Activated T-helper 1 cell treated with anti-CD3 and anti-CD28 coated beads, Interleukin-2, amount 50 U/mL, for 16 hours (primary cell): ENCODE measurements at regions not wholly inside any gene's neighbourhood (a gene's known extent, or its start where the extent isn't known, plus 50 kb on each side); places are given as distances from the start of the nearest gene placed in this dataset.

Experiments used
- DNase-seq, 2 donors: peaks; one replicate each; pipeline ENCODE4 v3.0.0-alpha.2; 2020; ENCODE audit warnings: low read depth in 1 of 2, low spot score in 1 of 2

DNA sequence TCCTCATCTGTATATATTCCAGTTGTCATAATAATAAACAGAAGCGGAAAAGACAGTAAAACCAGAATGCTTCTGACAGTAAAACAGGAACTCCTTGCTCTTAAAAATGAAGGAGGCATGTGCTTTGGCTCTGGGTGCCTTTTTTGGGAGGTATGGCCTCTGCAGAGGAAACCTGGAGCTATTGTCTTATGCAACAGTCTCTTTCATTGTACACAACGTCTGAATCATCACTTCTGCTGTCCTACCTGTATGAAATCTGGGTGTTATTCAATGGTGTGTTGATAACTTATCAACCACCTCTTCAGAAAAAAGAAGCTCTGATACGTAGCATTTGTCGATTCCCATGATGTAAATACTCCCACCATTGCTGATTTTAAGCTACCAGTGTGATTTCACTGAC, 64.8 kb downstream of the CDCA7 start:
- no peak for DNase-seq

- DNase-seq, result no peak
Measured at GRCh38 chr2:173424886-173425285, 70.2 kb downstream of the CDCA7 start.

GRCh38 chr2:173427887-173428668, 73.4 kb downstream of the CDCA7 start:
- no peak for DNase-seq

DNA sequence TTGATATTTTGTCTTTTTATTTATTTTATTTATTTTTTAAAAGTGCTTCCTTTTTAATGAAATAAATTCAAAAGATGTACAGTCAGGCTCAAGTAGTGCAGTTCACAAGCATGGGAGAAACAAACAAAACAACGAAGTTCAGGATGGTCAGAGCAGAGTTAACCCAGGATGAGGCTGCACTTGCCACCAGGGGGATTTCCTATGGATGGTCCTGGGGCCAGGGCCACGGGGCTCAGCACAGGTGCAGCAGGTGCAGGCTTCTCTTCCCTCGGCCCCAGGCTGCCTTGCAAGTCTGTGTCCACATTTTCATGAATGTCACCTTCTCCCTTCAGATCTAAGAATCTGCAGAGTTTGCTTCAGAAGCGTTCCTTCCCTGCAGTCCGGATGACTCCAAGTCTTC, 76.5 kb downstream of the CDCA7 start:
- no peak for DNase-seq

DNA sequence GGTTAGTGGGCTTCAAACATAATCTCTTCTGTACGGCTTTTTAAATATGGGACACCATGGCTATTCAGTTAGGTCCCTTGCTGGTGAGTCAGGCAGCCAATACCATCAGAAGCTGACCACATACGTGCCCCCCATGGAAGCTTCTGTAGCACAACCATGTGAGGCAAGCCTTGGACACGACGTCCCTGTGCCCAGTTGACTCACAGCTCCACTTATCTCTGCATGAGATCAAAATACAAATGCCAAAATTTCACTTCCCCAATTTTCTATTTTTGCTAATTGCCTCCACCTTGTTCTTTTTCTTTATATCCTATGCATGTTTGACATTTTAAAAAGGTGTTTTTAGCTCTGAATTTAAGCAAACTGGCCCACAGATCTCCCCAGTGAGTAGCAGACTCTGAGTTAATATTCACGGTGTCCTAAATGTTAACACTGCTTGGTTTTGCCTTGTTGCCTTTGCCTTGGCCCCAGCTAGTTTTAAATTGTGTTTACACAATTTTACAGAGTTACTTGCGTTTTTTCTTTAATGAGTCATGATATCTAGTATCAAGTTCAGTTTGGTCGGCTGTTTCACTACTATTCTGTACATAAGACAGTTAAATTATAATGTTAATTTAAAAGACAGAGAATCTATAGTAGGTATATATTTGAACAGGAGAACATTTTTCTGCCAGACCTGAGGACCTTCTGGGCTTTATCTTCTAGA, 77.5 kb downstream of the CDCA7 start:
- DNase-seq, result no peak

GRCh38 chr2:173434762-173435569, 80.3 kb downstream of the CDCA7 start:
- DNase-seq, result no peak

DNA sequence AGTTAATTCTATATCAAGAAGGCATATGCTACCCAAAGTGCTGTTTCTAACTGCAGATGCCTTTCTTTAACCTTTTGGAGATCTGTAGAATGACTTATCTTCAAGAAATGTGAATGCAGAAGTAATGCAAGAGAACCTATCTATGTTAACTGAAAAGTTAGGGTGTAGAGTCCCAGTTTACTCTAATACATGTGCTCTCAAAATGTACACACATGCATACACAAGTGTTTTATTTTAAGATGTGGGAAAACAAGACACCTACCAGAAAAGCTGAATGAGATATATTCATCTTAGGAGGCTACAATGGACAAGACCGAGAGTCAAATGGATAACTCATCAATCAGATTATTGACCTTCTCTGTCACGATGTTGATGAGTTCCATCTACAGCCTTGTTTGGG, 80.9 kb downstream of the CDCA7 start:
- no peak for DNase-seq

DNA sequence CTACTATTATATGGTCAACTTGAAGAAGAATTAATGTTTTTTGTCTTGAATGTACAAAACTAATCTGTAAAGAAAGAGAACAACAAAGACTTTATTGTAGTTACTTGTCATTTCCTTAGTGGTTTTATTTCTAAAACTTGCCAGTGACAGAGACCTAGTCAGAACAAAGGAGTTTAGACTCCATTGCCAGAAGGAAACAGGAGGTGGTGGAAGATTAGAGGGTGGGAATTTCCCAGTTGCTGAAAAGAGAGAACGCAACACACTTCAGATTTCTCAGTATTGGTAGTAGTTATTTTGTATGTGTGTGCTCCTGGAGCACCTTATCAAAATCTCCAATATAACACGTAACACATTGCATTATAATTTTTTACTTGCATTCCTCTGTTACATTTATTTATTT, 81.4 kb downstream of the CDCA7 start:
- DNase-seq, result no peak

GRCh38 chr2:173441222-173441621, 86.5 kb downstream of the CDCA7 start:
- DNase-seq, result no peak

DNA sequence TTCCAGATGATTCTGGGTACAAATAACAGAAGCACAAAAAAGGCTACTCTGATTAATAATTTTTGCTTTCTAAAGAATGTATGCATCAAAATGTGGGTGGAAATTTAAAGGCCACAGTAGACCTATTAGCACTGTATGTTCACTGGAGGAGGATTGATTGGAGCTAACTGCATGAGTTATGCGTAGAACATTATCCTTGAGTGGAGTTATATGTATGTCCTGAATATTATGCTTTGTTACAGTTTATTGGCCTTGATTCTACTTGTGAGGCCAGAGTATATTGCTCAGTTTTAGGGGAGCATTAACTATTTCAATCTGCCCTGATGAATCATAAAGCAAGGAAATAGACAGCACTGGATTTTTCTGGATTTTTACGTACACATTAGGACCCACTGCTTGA, 87.9 kb downstream of the CDCA7 start:
- DNase-seq, result no peak

DNA sequence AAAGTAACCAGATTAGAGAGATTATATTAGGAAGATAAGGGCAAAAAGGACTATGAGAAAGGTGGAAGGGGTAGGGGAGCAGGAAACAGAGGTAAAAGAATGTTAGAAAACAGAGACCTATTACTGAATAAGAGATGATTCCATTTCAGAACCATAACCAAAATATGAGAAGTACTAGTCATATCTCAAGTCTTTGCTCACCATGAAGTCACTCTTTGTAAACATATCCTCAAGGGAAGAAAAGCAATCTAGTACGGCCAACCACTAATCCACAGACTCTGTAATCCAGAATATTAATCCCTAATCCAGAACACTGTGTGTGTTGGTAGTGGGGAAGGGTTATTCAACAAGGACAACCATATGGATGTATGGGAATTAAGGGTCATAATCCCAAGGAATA, 92.0 kb downstream of the CDCA7 start:
- no peak for DNase-seq

DNA sequence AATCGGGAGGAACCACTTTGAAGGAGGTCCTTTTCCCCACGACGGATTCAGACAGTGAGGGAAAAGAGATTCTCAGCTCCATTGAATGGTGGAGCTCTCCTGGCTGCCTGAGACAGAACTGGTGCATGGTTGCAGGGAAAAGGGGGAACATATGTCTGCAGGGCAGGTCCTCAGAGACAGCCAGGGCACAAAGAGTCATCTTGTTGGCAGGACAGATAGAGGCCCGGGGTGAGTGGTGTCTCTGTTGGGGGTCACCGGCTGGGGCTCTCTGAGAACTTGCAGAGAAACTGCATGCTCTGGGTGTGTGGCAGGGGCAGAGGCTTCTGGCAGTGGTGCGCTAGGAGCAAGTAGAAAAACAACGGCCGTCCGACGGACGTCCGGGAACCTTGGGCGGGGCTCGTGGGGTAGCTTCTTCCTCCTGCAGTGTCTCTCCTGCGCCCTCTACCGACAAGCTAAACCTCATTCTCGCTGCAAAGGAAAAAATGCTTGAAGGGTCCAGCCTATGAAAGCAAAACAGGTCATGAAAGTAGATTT, 94.3 kb downstream of the CDCA7 start:
- peak; percentile 10 to 17 for DNase-seq

DNA sequence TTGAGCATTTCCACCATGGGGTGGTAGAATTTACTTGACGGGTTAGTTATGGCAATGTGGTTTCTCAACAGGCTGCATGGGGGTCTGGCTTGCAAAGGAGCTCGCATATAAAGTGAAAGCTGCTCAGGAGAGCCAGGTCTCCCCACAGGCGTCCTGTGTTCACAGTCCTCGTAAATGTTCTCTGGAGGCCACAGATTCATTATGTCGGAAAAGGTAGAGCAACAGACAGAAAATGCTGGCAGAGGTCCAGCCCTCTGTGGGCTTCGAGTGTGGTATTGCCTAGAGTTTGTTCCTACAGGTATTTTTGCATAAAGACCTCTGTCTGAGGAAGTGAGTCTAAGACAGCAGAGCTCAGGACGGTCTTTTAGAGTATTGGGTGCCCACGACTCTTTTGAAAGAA, 96.4 kb downstream of the CDCA7 start:
- no peak for DNase-seq

DNA sequence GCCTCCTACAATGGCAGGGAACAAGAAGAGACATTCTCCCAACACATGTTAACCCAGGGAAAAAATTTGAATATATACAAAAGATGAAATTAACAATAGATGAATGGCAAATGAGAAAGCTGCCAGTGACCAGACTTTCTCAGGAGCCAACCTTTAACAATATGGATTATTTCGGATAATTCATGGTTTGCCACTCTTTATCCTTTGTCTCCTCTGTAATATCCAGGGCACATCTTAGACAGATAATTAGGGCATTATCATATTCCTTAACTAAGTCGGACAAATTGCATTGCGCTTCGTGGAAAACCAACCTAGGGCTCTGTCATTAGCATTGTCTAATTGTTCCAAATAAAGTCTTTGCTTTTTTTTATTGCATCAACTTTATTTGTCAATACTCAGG, 97.3 kb downstream of the CDCA7 start:
- DNase-seq, result no peak

- DNase-seq, result no peak
Measured at GRCh38 chr2:173452416-173452815, 97.7 kb downstream of the CDCA7 start.

DNA sequence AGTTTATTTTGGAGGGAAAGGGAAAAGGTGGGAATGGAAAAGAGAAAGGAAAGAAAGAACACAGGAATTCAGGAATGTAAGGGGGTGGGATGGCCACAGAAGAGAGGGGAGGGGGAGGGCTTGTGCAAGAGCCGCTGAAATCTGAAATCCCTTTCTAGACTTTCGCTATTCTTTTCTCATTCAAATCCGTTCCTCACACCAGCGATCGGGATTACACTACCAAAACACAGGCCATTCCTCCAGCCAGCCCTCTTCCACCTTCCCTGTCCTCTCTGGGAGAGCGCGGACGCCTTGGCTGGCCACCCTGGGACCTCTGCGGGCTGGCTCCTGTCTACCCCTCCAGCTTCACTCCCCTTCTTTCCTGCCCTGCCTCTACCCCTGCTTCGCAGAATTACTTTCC, 102.3 kb downstream of the CDCA7 start:
- no peak for DNase-seq

DNA sequence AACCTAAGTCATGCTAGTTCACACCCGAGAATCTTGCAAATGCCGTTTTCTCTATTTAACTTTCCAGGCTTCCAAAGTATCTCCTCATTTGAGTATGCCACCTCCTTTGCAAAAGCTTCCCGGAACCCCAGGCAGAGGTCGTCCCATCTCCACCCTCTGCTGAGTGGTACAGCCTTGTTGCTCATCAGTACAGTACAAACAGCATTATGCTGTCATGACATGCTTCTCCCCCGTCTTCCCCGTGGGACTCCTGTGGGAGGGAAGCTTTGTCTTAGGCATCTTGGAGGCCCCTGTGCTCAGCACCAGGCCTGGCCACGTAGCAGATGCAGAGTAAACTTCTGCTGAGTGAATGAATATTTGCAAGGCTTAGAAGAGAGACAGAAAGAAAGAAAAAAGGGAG, 102.7 kb downstream of the CDCA7 start:
- DNase-seq, result no peak

DNA sequence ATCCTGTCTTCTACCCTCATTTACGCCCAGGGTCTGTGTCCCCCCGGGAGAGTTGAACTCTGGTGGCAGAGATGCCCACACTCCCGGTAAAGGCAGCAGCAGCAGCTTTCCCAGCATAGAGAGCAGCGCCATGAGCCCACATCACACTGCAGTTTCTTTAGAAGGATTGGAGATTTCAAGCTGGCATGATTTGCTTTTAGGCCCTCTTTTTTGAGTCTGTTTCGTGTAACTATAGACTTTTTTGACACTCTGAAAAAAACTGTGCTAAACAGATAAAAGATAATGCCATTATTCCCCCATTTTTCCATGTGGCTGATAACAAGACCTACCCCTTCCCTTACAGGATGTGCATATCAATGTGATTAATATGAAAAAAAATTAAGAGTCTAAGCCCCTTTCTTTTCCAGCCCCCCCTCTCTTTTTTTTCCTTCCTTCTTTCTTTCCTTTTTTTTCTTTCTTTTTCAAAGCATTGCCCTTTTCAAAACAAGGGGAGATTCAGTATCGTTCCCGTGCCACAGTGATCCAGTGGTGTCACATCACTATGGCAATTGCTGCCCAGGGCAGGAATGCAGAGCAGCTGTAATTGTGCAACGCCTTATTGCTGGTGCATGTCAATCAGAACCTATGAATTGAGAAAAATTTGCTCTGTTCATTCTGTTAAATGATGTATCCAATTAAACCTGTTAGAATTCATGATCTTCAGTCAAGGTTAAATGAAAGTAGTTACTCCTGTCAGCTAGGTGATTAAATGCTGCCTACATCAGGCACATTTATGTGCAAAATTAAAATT, 104.5 kb downstream of the CDCA7 start:
- DNase-seq, result no peak

DNA sequence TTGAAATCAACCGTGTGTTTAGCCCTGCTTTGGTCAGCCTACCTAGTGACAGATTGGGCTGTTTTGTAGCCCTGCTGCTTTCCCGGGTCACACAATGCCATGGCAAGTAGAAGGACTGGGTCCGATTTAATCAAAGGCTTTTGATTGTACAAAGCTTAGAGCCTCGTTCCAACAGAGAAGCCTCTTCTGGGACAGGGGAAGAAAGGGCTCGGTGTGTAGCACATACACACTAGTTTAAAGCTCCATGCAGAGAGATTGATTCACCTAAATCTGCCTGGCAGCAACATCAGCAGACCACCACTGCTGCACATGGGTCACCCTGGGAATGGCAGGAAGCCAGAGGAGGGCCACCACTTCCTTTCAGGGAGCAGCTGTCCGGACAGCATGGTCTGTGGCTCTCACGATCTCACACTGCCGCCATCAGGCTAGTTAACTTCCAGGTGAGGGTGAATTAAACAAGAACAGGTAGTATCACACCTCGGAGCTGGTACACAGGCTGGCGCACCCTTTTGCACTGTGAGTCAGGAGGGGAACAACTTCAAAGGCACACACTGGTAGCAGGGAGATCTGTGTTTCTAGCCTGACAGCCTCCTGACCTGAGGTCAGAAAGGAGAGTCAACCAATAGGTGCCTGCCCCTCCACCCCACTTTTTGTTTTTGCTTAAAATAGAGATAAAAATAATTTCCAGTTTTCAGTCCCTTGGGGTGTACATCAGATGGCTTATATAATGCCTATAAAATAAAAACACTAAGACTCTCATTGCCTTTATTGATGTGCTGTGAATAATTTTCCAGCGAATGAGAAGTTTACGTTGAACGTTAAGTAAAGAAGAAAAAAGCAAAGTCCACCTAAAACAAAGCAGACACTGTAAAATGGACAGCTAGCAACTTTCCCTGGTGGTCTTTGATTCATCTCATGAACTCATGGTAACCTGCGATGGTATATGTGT, 108.5 kb downstream of the CDCA7 start:
- DNase-seq, result no peak

DNA sequence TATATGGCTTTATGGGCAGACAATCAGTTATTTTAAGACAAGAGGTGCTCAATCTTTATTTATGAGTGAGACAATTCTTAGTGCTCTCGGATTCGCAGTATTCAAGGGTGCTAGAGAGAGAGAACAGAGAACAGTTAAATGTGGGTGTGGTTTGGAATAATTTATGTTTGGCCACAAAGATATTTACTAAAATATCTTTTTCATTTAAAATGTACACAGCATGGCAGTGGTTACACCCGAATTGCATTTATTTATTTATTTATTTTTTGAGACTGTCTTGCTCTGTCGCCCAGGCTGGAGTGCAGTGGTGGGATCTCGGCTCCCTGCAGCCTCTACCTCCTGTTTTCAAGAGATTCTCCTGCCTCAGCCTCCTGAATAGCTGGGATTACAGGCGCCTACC, 109.2 kb downstream of the CDCA7 start:
- DNase-seq, result no peak
